ENCODE measurements at regions not wholly inside any gene's neighbourhood (a gene's known extent, or its start where the extent isn't known, plus 50 kb on each side); places are given as distances from the start of the nearest gene placed in this dataset.

- H3K27ac Mint-ChIP-seq (ENCODE audit: unreplicated experiment) = no peak overlapping the region
- H3K4me1 Mint-ChIP-seq (ENCODE audit: unreplicated experiment) = peaks cover 2% of the 10 kb centered on the region
- H3K9me3 Mint-ChIP-seq (ENCODE audit: unreplicated experiment) = no peaks in the 10 kb centered on the region
- peaks cover 3% of the 10 kb centered on the region for H3K36me3 Mint-ChIP-seq (ENCODE audit: low read depth, unreplicated experiment)
- DNase-seq (ENCODE audit: low spot score) = no peak
- no peak for TF ChIP-seq CTCF (IDR thresholded peaks at IDR 0.05; ENCODE audit: unreplicated experiment)
- H3K27me3 Mint-ChIP-seq (ENCODE audit: unreplicated experiment) = peaks cover 8% of the 10 kb centered on the region
- H3K4me3 Mint-ChIP-seq (ENCODE audit: unreplicated experiment) = no peak overlapping the region
Observed at GRCh38 chr10:78456649-78457400, 423.2 kb downstream of the RPS24 start.

GRCh38 chr10:78457804-78458482 lies 424.3 kb downstream of the RPS24 start:
- no peaks in the 10 kb centered on the region for H3K9me3 Mint-ChIP-seq (ENCODE audit: unreplicated experiment)
- peaks cover 3% of the 10 kb centered on the region for H3K36me3 Mint-ChIP-seq (ENCODE audit: low read depth, unreplicated experiment)
- H3K27me3 Mint-ChIP-seq (ENCODE audit: unreplicated experiment) = peaks cover 4% of the 10 kb centered on the region
- peaks cover 4% of the 10 kb centered on the region for H3K4me1 Mint-ChIP-seq (ENCODE audit: unreplicated experiment)
- H3K27ac Mint-ChIP-seq (ENCODE audit: unreplicated experiment) = no peak overlapping the region
- TF ChIP-seq CTCF (IDR thresholded peaks at IDR 0.05; ENCODE audit: unreplicated experiment) = no peak
- H3K4me3 Mint-ChIP-seq (ENCODE audit: unreplicated experiment) = no peak overlapping the region
- no peak for DNase-seq (ENCODE audit: low spot score)

- H3K27me3 Mint-ChIP-seq (ENCODE audit: unreplicated experiment) = peaks cover 2% of the 10 kb centered on the region
- TF ChIP-seq CTCF (IDR thresholded peaks at IDR 0.05; ENCODE audit: unreplicated experiment) = no peak
- peaks cover 4% of the 10 kb centered on the region for H3K4me1 Mint-ChIP-seq (ENCODE audit: unreplicated experiment)
- no peak for DNase-seq (ENCODE audit: low spot score)
- H3K9me3 Mint-ChIP-seq (ENCODE audit: unreplicated experiment) = no peaks in the 10 kb centered on the region
- no peak overlapping the region for H3K27ac Mint-ChIP-seq (ENCODE audit: unreplicated experiment)
- no peak overlapping the region for H3K4me3 Mint-ChIP-seq (ENCODE audit: unreplicated experiment)
- H3K36me3 Mint-ChIP-seq (ENCODE audit: low read depth, unreplicated experiment) = peaks cover 3% of the 10 kb centered on the region
Observed at GRCh38 chr10:78458983-78459638, 425.4 kb downstream of the RPS24 start.

GRCh38 chr10:78459639-78460037 lies 426.0 kb downstream of the RPS24 start:
- Mint-ChIP-seq H3K9me3 (ENCODE audit: unreplicated experiment) (no peaks in the 10 kb centered on the region), H3K27me3 (ENCODE audit: unreplicated experiment) (peaks cover 2% of the 10 kb centered on the region), H3K36me3 (ENCODE audit: low read depth, unreplicated experiment) (peaks cover under 1% of the 10 kb centered on the region), H3K4me3 (ENCODE audit: unreplicated experiment) (no peak overlapping the region), H3K27ac (ENCODE audit: unreplicated experiment) (no peak overlapping the region), H3K4me1 (ENCODE audit: unreplicated experiment) (peaks cover 4% of the 10 kb centered on the region)
- TF ChIP-seq CTCF (IDR thresholded peaks at IDR 0.05; ENCODE audit: unreplicated experiment) = no peak
- DNase-seq (ENCODE audit: low spot score) = no peak
